IPS DF 4.7 (cell line): ENCODE measurements at regions not wholly inside any gene's neighbourhood (a gene's known extent, or its start where the extent isn't known, plus 50 kb on each side); places are given as distances from the start of the nearest gene placed in this dataset.

ENCODE experiments used
- DNase-seq: peaks from one replicate; pipeline ENCODE4 v3.0.0-alpha.2; 2013; ENCODE audit warnings: low spot score; ENCODE audit errors: extremely low read depth

DNA sequence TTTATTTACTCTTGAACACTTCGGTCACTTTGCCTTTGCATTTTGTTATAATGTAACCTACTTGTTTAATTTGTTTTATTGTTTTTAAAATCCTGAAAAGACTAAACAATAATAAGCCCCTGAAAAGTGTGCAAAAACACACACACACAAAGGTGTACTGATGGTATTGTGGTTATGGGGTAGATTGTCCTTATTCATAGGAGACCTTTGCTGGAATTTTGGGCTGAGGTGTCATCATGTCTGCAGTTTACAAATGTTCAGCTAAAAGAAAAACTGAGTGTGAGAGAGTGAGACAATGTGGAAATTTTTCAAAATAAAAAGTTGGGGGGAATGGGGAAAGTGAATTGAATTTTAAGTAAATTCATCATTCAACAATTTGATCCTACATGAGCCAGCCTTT, 174.9 kb downstream of the QDPR start:
- DNase-seq, result no peak

- DNase-seq, result no peak
Observed at GRCh38 chr4:17336524-17336961, 175.3 kb downstream of the QDPR start.

DNA sequence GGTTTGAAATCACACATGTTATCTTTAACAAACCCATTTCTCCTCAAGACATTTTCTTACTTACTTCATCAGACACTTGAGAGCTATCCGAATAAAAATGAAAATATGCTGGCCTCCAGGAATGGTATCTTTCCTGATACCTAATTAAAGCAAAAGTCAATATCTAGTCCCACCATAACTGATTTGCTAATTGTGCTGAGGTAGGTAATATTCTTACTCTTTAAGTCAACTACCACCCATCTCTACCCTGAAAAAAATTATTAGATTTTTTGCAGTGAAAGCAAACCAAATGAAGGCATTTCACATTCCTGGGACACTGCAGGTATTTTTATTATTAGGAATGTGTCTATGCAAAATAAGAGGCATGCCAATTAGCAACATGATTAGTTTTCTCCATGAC, 175.8 kb downstream of the QDPR start:
- no peak for DNase-seq

- DNase-seq, result no peak
Observed at GRCh38 chr4:17335371-17335770, 176.5 kb downstream of the QDPR start.

GRCh38 chr4:17332478-17332877, 179.4 kb downstream of the QDPR start:
- DNase-seq, result no peak

DNA sequence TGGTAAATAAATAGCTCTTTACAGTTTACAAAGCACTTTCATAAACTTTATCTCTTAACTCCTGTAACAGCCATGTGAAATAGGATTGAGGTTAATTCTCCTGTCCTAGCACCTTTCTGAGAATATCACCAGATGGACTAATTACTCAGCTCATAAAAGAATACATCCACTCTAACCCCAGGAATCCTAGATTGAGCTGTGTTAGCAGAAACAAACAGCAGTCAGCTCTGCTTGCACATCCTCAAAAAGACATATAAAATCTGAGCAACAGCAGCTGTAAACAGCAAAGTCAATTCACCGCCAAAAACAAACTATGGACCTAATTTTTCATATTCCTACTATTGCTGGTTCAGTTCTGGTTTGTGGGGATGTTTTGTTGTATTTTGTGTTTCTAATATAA, 182.8 kb downstream of the QDPR start:
- no peak for DNase-seq

DNA sequence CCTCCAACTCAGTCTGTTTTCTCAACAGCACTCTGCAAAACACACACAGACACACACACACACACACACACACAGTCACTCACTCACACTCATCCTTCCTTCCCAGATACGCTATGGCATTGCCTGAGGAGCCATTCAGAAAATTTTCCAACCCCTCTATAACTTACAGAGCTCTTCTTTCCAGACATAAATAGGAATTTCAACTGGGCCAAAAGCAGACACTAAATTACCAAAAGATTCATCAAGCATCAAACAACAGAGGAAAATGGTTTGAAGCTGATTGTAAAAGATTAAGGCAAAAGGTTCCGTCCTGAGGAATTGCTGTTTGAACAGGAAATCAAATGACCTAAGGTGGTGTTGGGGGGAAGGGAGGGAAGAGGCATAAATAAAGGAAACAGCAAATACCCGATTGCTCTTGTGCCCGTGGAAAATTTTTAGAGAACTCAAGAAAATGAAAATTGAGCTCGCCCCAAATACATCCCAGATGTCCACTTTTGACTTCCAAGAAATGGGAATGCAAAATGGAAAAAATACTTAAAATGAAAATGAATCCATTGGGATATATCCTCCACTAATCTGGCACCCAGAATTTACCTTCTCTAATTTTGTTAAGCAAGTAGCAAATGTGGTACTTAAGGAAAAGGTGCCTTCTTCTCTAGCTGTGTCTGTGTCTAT, 183.6 kb downstream of the QDPR start:
- no peak for DNase-seq

DNA sequence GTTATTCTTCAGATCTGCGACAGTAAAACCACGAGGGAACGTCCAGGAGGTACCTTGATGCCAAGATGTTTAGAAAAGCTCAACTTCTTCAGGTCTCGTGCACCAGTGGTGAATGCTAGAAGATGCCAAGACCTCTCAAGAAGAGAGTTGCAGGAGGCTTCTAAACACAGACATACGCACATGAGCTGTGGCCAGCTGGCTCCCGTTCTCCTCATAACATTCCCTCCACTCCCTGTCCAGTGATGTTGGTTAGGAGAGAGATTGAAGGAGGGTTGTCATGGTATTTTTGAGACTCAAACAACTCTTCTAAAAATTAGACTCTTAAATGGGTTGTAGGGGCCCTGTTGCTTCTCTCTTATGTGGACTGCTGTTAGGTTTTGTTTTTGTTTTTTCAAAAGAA, 184.3 kb downstream of the QDPR start:
- no peak for DNase-seq

DNA sequence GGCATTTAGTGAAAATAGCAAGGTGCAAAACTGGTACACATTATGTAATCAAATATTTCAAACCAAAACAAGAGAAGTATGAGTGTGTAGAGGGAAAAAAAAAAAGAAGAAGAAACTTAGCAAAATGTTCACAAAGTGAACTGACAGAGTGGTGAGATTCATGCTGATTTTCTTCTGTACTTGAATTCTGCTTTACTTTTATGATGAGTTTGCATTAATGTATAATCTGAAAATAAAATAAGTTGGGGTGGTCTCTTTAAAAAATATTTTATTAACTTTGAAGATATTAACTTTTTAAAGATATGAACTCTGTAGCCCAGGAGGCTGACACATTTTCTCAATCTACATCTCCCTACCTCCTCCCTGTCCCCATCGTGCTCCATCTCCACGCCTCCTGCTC, 185.1 kb downstream of the QDPR start:
- no peak for DNase-seq

- DNase-seq, result no peak
Observed at GRCh38 chr4:17325098-17325497, 186.8 kb downstream of the QDPR start.

GRCh38 chr4:17324386-17324830, 187.5 kb downstream of the QDPR start:
- DNase-seq, result no peak

GRCh38 chr4:17323554-17324385, 188.1 kb downstream of the QDPR start:
- no peak for DNase-seq

- DNase-seq, result no peak
Observed at GRCh38 chr4:17322514-17322913, 189.4 kb downstream of the QDPR start.

GRCh38 chr4:17320046-17320445, 191.8 kb downstream of the QDPR start:
- no peak for DNase-seq

GRCh38 chr4:17317526-17317925, 194.4 kb downstream of the QDPR start:
- DNase-seq, result no peak

DNA sequence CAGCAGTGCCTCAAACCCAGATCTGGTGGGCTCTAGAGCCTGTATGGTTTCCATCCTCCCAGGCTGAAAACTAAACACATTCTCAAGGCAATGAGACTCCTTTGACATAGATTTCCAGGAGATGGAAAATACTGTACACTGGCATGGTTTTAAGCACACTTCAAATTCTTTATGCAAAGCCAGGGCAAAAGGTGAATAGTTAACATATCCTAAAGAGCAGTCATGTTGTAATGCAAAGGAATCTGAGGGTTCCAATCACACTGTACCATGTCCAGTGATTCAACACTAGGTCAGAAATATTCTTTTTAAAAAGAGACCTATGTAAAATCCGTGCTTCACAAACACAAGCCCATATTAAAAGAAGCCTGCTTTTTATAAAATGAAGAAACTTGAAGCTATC, 195.3 kb downstream of the QDPR start:
- DNase-seq, result no peak

GRCh38 chr4:17315459-17315858, 196.4 kb downstream of the QDPR start:
- no peak for DNase-seq

DNA sequence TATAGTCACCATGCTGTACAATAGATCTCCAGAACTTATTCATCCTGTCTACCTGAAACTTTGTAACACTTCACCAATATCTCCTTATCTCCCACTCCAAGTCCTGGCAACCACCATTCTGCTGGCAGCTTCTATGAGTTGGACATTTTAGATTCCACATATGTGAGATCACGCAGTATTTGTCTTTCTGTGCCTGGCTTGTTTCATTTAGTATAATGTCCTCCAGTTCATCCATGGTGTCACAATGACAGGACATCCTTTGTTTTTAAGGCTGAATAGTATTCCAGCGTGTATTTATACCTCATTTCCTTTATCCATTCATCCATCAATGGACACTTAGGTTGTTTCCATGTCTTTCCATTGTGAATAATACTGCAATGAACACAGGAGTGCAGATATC, 198.7 kb downstream of the QDPR start:
- DNase-seq, result no peak

DNA sequence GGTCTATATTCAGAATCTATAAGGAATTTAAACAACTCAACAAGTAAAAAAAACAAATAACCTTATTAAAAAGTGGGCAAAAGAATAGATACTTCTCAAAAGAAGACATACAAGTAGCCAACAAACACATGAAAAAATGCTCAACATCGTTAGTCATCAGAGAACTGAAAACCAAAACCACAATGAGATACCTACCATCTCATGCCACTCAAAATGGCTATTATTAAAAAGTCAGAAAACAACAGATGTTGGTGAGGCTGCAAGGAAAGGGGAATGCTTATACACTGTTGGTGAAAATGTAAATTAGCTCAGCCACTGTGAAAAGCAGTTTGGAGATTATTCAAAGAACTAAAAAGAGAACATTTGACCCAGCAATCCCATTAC, 201.6 kb downstream of the QDPR start:
- no peak for DNase-seq

GRCh38 chr4:17309567-17310268, 202.2 kb downstream of the QDPR start:
- DNase-seq, result no peak

DNA sequence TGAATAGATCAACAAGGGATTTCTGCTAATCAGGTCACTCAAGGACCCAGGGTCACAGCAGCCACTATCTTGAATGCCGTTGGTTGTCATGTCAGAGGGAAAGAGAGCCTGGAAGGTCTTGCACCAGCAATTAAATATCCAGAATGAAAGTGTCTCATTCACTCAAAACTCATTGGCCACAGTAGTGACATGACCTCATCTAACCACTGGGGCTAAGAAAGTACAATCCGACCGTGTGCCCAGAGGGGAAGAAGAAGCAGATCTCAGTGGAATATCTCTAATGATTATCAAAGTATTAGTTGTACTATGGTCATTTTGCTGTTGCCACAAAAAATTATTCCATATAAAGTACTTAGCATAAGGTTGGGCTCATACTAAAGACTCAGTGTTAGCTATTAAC, 210.0 kb downstream of the QDPR start:
- no peak for DNase-seq

DNA sequence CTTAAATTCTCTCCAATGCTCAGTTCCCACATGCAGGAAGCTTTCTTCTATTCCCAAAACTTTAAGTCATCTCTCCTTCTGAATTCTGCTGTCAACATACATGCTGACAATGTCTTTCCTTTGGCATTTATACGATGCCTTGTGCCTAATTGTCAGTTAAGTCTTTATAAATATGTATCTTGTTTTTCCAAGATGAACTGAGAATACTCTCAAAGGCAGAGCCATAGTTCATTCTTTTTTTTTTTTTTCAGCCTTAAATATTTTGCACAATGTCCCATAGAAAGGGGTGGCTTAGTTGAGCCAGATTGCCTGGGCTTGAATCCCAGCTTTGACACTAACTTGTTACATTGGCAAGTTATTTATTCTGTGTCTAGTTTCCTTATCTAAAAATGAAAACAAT, 210.6 kb downstream of the QDPR start:
- no peak for DNase-seq
